ENCODE measurements at regions not wholly inside any gene's neighbourhood (a gene's known extent, or its start where the extent isn't known, plus 50 kb on each side); places are given as distances from the start of the nearest gene placed in this dataset.

DNA sequence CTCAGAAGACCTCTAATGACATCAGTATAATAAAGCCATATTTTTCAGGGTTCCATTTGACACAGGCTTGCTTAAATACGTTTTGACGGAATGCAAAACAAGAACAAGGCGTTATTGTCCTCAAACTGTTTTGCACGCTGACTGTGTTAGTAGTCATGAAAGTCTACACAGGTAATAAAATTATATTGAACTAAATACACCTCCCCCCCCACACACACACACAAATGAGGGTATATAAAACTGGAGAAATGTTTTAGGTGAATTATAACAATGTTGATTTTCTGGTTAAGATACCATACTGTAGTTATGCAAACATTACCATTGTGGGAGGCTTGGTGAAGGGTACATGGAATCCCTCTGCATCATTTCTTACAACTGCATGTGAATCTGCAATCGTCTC lies 257.1 kb upstream of the ARRDC4 start:
- no peak for DNase-seq (ENCODE audit: low read depth in 2 of 2)
- no peak overlapping the region for H3K4me3 ChIP-seq (replicated peaks in 1 of 2; ENCODE audit: low read depth in 2 of 2, low read length in 2 of 2)
- TF ChIP-seq, protein P1, sequence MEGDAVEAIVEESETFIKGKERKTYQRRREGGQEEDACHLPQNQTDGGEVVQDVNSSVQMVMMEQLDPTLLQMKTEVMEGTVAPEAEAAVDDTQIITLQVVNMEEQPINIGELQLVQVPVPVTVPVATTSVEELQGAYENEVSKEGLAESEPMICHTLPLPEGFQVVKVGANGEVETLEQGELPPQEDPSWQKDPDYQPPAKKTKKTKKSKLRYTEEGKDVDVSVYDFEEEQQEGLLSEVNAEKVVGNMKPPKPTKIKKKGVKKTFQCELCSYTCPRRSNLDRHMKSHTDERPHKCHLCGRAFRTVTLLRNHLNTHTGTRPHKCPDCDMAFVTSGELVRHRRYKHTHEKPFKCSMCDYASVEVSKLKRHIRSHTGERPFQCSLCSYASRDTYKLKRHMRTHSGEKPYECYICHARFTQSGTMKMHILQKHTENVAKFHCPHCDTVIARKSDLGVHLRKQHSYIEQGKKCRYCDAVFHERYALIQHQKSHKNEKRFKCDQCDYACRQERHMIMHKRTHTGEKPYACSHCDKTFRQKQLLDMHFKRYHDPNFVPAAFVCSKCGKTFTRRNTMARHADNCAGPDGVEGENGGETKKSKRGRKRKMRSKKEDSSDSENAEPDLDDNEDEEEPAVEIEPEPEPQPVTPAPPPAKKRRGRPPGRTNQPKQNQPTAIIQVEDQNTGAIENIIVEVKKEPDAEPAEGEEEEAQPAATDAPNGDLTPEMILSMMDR (IDR thresholded peaks at IDR 0.05; ENCODE audit: low read depth, low read length) = no peak

DNA sequence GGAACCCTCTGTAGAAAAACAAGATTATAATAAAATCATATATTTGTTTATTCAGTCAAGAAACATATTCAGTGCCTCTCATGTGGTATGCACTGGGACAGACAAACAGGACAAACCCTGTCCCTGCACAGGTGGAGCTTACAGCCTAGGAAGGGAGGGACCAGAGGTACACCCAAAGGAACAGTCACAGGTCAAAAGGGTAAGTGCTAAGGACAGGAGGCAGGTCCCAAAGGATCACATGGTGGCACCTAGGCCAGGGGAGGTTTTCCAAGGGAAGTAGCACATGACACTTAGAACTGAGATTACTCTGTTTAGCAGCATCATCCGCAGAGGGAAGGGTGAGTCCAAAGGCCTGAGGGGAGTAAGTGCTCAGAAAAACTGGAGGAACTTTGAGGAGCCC lies 254.4 kb upstream of the ARRDC4 start:
- TF ChIP-seq, protein P1 (IDR thresholded peaks at IDR 0.05; ENCODE audit: low read depth, low read length) = no peak
- no peak for DNase-seq (ENCODE audit: low read depth in 2 of 2)
- H3K4me3 ChIP-seq (replicated peaks in 1 of 2; ENCODE audit: low read depth in 2 of 2, low read length in 2 of 2) = no peak overlapping the region

DNA sequence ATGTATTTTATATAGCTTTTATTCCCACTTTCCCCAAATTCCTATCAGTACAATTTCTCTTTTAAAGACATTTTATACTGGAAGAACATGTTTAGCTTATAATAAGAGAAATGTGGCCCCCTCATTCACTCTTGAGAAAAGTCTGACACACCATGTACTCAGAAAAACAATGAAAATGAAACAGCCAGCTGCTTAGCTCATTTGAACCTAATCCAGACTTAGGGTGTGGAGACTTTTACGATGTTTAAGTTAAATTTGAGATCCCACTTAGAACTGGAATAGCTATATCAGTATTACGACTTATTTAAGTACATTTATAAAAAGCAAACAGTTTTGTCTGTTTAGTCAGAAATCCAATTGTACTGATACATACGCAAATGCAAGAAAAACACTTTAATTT lies 252.3 kb upstream of the ARRDC4 start:
- no peak for DNase-seq (ENCODE audit: low read depth in 2 of 2)
- TF ChIP-seq, protein P1 (IDR thresholded peaks at IDR 0.05; ENCODE audit: low read depth, low read length) = no peak
- H3K4me3 ChIP-seq (replicated peaks in 1 of 2; ENCODE audit: low read depth in 2 of 2, low read length in 2 of 2) = no peak overlapping the region

DNA sequence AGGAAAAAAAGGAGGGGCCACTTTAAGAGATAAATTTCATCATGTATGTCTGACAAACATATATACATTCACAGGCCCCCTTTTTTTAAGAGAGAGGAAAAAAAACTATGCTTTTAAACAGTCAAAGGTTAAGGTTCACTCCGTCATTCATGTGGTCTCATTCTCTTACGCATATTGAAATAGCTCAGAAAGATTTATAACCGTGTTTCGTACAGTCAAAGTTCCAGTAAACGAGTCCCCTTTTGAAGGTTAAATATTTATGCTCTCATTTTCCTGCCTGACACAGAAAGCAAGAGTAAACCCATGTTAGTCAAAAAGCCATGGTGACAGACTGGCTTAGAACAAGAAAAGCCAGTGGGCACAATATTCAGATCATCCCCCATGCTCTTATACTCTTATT lies 248.0 kb upstream of the ARRDC4 start:
- H3K4me3 ChIP-seq (replicated peaks in 1 of 2; ENCODE audit: low read depth in 2 of 2, low read length in 2 of 2) = no peak overlapping the region
- no peak for DNase-seq (ENCODE audit: low read depth in 2 of 2)
- TF ChIP-seq, protein P1 (IDR thresholded peaks at IDR 0.05; ENCODE audit: low read depth, low read length) = no peak

DNA sequence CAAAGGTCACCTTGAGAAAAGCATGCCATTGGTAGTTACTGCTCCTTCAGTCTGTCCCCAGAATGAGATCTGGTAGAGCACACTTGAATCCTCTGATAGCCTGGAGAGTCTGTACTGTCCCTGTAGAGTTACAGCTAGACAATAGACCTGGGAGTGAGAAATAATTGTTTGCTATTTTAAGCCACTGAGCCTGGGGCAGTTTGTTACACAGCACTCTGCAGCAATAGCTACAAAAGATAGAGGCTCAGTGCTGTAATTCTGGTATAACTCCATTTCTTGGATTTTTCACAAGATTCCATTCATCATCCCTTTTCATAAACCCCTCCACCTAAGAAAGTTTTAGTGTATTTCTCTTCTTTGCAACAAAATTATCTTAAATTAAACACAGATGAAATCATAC lies 242.7 kb upstream of the ARRDC4 start:
- no peak overlapping the region for H3K4me3 ChIP-seq (replicated peaks in 1 of 2; ENCODE audit: low read depth in 2 of 2, low read length in 2 of 2)
- no peak for DNase-seq (ENCODE audit: low read depth in 2 of 2)
- TF ChIP-seq, protein P1 (IDR thresholded peaks at IDR 0.05; ENCODE audit: low read depth, low read length) = no peak

DNA sequence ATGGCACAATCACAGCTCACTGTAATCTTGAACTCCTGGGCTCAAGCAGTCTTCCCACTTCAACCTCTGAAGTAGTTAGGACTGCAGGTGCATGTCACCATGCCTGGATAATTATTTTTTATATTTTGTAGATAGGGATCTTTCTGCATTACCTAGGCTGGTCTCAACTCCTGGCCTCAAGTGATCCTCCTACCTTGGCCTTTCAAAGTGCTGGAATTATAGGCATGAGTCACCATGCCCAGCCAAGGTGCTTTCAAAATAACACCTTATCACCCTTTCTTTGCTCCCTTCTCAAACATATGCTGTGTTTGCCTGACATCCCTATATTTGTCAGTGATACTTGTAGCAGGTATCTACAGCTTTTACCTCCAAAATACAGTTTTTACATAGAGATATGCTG lies 242.0 kb upstream of the ARRDC4 start:
- DNase-seq (ENCODE audit: low read depth in 2 of 2) = no peak
- TF ChIP-seq, protein P1 (IDR thresholded peaks at IDR 0.05; ENCODE audit: low read depth, low read length) = no peak
- no peak overlapping the region for H3K4me3 ChIP-seq (replicated peaks in 1 of 2; ENCODE audit: low read depth in 2 of 2, low read length in 2 of 2)

DNA sequence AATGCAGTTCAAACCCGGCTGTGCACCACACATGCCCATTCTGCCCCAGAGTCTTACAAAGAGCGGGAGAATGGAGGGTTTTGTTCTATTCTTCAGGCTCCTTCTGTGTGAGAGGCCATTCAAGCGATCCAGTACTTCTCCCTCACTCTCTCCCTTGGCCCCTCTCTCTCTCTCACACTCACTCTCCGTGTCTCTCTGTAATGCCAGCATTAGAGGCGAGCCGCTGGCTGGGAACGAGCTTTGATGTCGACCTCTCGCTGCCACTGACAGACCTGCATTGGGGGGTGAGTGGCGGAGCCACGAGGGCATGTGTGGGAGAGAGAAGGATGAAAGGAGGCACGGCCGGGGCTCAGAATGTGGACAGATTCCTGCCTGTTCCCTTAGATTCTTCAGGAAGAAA lies 231.7 kb upstream of the ARRDC4 start:
- TF ChIP-seq, protein P1 (IDR thresholded peaks at IDR 0.05; ENCODE audit: low read depth, low read length) = no peak

More for the DNA sequence above, 231.7 kb upstream of the ARRDC4 start:
- H3K4me3 ChIP-seq (replicated peaks in 1 of 2; ENCODE audit: low read depth in 2 of 2, low read length in 2 of 2) = no peak overlapping the region
- no peak for DNase-seq (ENCODE audit: low read depth in 2 of 2)

All from cardiac fibroblast (primary cell).